K562 (cell line): ENCODE measurements at regions not wholly inside any gene's neighbourhood (a gene's known extent, or its start where the extent isn't known, plus 50 kb on each side); places are given as distances from the start of the nearest gene placed in this dataset.

Experiments used
- ARNT ChIP-seq, 2 experiments: fragments of 450-650 bp; IDR thresholded peaks; 2 replicates each; pipeline ENCODE4 v1.6.1; 2016; ENCODE audit warnings: mild to moderate bottlenecking in 1 of 2
- BHLHE40 ChIP-seq: IDR thresholded peaks from 2 replicates; pipeline ENCODE4 v1.6.1; 2011; ENCODE audit warnings: low read length, improper control_type of control experiment
- BRD9 ChIP-seq: fragments of 450-650 bp; IDR thresholded peaks from 2 replicates; pipeline ENCODE4 v1.6.1; 2018; ENCODE audit warnings: low read depth; ENCODE audit not compliant: partially characterized antibody
- C11orf30 ChIP-seq: fragments of 450-650 bp; IDR thresholded peaks from 2 replicates; pipeline ENCODE4 v1.6.1; 2016; ENCODE audit warnings: low read depth, mild to moderate bottlenecking
- CREB5 ChIP-seq: fragments of 250-450 bp; sonication (Bioruptor Pico); IDR thresholded peaks from 2 replicates; pipeline ENCODE4 v1.5.0; 2020; ENCODE audit warnings: mild to moderate bottlenecking
- CXXC5 ChIP-seq: fragments of 250-450 bp; sonication (Bioruptor Pico); IDR thresholded peaks from 2 replicates; pipeline ENCODE4 v1.8.0; 2022; ENCODE audit warnings: inconsistent platforms, mild to moderate bottlenecking, moderate library complexity
- EGR1 ChIP-seq: fragments of 450-650 bp; conservative IDR thresholded peaks from 2 replicates; pipeline ENCODE4 v1.6.1; 2017; ENCODE audit warnings: mild to moderate bottlenecking
- L3MBTL2 ChIP-seq: fragments of 450-650 bp; IDR thresholded peaks from 2 replicates; pipeline ENCODE4 v1.6.1; 2016; ENCODE audit warnings: mild to moderate bottlenecking, moderate library complexity
- MYC ChIP-seq, 2 experiments: fragments of 250-450 bp in 1 of 2; sonication (Bioruptor Pico) in 1 of 2; IDR thresholded peaks; 2 replicates each; pipeline versions ENCODE4 v1.5.1 to v1.6.1; 2012 to 2021; ENCODE audit warnings: low read depth in 2 of 2, borderline replicate concordance in 1 of 2, improper control_type of control experiment in 1 of 2, low read length in 1 of 2, mild to moderate bottlenecking in 1 of 2, moderate library complexity in 1 of 2
- NONO ChIP-seq, 2 experiments: fragments of 200-400 bp in 1 of 2; fragments of 450-650 bp in 1 of 2; formaldehyde crosslinking in 1 of 2; IDR thresholded peaks; 2 replicates each; pipeline ENCODE4 v1.6.1; 2017; ENCODE audit warnings: low read depth in 2 of 2, mild to moderate bottlenecking in 2 of 2, moderate library complexity in 2 of 2, low read length in 1 of 2
- SMARCE1 ChIP-seq: fragments of 450-650 bp; IDR thresholded peaks from 2 replicates; pipeline ENCODE4 v1.7.1; 2016; ENCODE audit warnings: mild to moderate bottlenecking
- SREBF1 ChIP-seq: fragments of 150-350 bp; IDR thresholded peaks from 2 replicates; pipeline ENCODE4 v1.6.1; 2014; ENCODE audit warnings: antibody characterized with exemption, low read depth, low read length, borderline replicate concordance
- SRSF1 ChIP-seq: fragments of 200-400 bp; formaldehyde crosslinking; IDR thresholded peaks from 2 replicates; pipeline ENCODE4 v1.6.1; 2017; ENCODE audit warnings: mild to moderate bottlenecking, low read depth, low read length, moderate library complexity
- TAF15 ChIP-seq: fragments of 200-400 bp; formaldehyde crosslinking; IDR thresholded peaks from 2 replicates; pipeline ENCODE4 v1.6.1; 2017; ENCODE audit warnings: mild to moderate bottlenecking, low read depth, low read length, moderate library complexity
- TBP ChIP-seq: optimal IDR thresholded peaks from 2 replicates; pipeline ENCODE3; 2011; ENCODE audit warnings: low read depth, low read length, improper control_type of control experiment
- TCFL5 ChIP-seq: fragments of 250-450 bp; sonication (Bioruptor Pico); conservative IDR thresholded peaks from 2 replicates; pipeline ENCODE4 v1.6.1; 2021; ENCODE audit warnings: mild to moderate bottlenecking, moderate library complexity, matching md5 sums
- ZNF224 ChIP-seq: sonication (generic); formaldehyde crosslinking; IDR thresholded peaks from 2 replicates; pipeline ENCODE4 v1.8.0; 2022; ENCODE audit warnings: mild to moderate bottlenecking, missing genetic modification reagents
- ZNF253 ChIP-seq: fragments of 250-450 bp; sonication (Bioruptor Pico); conservative IDR thresholded peaks from 2 replicates; pipeline ENCODE4 v1.6.1; 2021; ENCODE audit warnings: mild to moderate bottlenecking
- ZNF282 ChIP-seq: sonication (generic); formaldehyde crosslinking; IDR thresholded peaks from 2 replicates; pipeline ENCODE4 v1.8.1; 2023; ENCODE audit warnings: missing genetic modification reagents
- ZNF347 ChIP-seq: fragments of 450-650 bp; formaldehyde crosslinking; IDR thresholded peaks from 2 replicates; pipeline ENCODE4 v1.4.0; 2020; ENCODE audit warnings: low read depth, mild to moderate bottlenecking, moderate library complexity
- ZNF436 ChIP-seq: fragments of 250-450, 450-650 bp; sonication (Bioruptor Pico); formaldehyde crosslinking; IDR thresholded peaks from 2 replicates; pipeline ENCODE4 v1.7.0; 2020; ENCODE audit warnings: mild to moderate bottlenecking
- TF ChIP-seq, protein P1 (sequence below): conservative IDR thresholded peaks from 2 replicates; pipeline ENCODE4 v1.6.1; 2011; ENCODE audit warnings: low read depth, mild to moderate bottlenecking, low read length; ENCODE audit not compliant: control insufficient read depth
- TF ChIP-seq, protein P2 (sequence below): fragments of 250-450 bp; sonication (Bioruptor Pico); IDR thresholded peaks from 2 replicates; pipeline ENCODE4 v1.4.0; 2020; ENCODE audit warnings: mild to moderate bottlenecking

DNA sequence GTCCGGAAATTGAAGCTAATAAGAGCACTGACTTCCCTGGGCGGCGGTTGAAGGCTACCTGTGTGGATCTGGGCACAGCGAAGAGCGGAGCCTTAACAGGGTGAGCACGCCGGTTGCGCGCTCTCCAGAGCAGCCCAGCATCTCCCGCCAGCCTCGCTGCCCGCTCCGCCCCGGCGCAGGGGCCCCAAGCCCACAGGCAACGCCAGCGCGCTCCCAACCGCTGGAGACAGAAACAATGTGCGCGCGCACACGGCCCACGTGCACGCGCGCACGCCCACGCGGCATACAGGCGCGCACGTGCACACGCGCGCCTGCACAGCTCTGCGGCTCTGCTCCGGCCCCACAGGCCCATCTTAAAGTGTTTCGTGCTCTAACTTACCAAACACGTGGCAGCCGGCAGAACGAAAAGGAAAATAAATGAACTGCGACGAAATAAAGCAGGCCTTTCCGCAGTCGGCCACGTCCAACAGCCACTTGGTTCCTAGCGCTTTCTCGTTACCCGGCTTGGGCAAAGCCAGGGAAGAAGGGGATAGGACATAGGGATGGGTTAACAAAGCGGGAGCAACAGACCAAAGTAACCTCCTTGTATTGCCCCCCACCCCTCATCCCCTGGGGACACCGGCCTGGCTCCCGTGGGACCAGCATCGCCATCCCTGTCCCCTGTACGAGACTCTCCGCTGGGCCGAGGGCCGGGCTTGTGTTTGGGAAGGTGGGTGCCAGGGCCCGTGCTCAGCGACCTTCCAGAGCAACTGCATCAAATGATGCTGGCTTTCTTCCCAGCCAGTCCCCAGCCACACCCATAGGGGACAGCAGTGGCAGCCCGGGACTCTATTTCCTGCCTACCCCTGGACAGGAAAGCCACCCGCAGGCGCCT is 203.7 kb downstream of the ABHD5 start (continued):
- TF ChIP-seq TBP = peak; percentile 2
- TF ChIP-seq, protein P1, sequence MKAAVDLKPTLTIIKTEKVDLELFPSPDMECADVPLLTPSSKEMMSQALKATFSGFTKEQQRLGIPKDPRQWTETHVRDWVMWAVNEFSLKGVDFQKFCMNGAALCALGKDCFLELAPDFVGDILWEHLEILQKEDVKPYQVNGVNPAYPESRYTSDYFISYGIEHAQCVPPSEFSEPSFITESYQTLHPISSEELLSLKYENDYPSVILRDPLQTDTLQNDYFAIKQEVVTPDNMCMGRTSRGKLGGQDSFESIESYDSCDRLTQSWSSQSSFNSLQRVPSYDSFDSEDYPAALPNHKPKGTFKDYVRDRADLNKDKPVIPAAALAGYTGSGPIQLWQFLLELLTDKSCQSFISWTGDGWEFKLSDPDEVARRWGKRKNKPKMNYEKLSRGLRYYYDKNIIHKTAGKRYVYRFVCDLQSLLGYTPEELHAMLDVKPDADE = no peak
- no peak for TF ChIP-seq C11orf30
- 0 out of 2 replicates have a peak, but pooled peaks have one; percentile 22 for TF ChIP-seq MYC (IDR thresholded peaks at IDR 0.05; ENCODE audit: low read depth, low read length)
- TF ChIP-seq MYC (CRISPR knock-in tag; IDR thresholded peaks at IDR 0.05; ENCODE audit: borderline replicate concordance, low read depth) = no peak
- peak; percentile 85 for TF ChIP-seq EGR1
- peak; percentile 67 for TF ChIP-seq BHLHE40
- no peak for TF ChIP-seq ZNF436 (CRISPR knock-in tag)
- no peak for TF ChIP-seq TCFL5
- no peak for TF ChIP-seq BRD9
- TF ChIP-seq L3MBTL2 = peak; percentile 32; the same call in 1 of the 2 replicates
- TF ChIP-seq TAF15 = no peak
- no peak for TF ChIP-seq ZNF282
- no peak for TF ChIP-seq SMARCE1
- peak; percentile 19; the same call in 1 of the 2 replicates for TF ChIP-seq CXXC5 (CRISPR knock-in tag)
- TF ChIP-seq SRSF1 = no peak
- no peak for TF ChIP-seq CREB5
- TF ChIP-seq SREBF1 = no peak
- no peak for TF ChIP-seq NONO (IDR thresholded peaks at IDR 0.05; ENCODE audit: low read depth in 2 of 2, low read length in 1 of 2)
- TF ChIP-seq ZNF347 = no peak
- no peak for TF ChIP-seq ZNF253 (CRISPR knock-in tag)
- 0 out of 2 replicates have a peak, but pooled peaks have one; percentile 42 for TF ChIP-seq ZNF224
- TF ChIP-seq, protein P2, sequence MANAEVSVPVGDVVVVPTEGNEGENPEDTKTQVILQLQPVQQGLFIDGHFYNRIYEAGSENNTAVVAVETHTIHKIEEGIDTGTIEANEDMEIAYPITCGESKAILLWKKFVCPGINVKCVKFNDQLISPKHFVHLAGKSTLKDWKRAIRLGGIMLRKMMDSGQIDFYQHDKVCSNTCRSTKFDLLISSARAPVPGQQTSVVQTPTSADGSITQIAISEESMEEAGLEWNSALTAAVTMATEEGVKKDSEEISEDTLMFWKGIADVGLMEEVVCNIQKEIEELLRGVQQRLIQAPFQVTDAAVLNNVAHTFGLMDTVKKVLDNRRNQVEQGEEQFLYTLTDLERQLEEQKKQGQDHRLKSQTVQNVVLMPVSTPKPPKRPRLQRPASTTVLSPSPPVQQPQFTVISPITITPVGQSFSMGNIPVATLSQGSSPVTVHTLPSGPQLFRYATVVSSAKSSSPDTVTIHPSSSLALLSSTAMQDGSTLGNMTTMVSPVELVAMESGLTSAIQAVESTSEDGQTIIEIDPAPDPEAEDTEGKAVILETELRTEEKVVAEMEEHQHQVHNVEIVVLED = no peak
- no peak for TF ChIP-seq ARNT (IDR thresholded peaks at IDR 0.05)
